T-cell (primary cell): ENCODE measurements at regions not wholly inside any gene's neighbourhood (a gene's known extent, or its start where the extent isn't known, plus 50 kb on each side); places are given as distances from the start of the nearest gene placed in this dataset.

Source experiments
- ATAC-seq, 4 experiments: fragments of 200-7000 bp in 3 of 4; fragments of 150-1000 bp in 1 of 4; cut with Tn5 transposase; replicated peaks in 1 of 4; 1 replicate in 3 of 4; 2 replicates in 1 of 4; pipeline ENCODE4 v1.10.0; 2021; ENCODE audit warnings: moderate library complexity in 3 of 4, mild to moderate bottlenecking in 2 of 4, moderate number of reproducible peaks in 1 of 4
- CTCF ChIA-PET, 2 donors: fragments of 300-600 bp; sonication (Branson Sonifier 250); formaldehyde crosslinking; loops; one replicate each; lab custom pipeline; 2022; ENCODE audit warnings: antibody characterized with exemption in 2 of 2; lab: Charles Lee
- POLR2A ChIA-PET, 2 donors: fragments of 300-600 bp; sonication (Branson Sonifier 250); formaldehyde crosslinking; loops; one replicate each; lab custom pipeline; 2022; ENCODE audit warnings: antibody characterized with exemption in 2 of 2; lab: Charles Lee
- DNase-seq, 35 experiments: peaks; one replicate each; pipeline versions ENCODE4 v3.0.0 to v3.0.0-alpha.2; 2013 to 2023
- H3K27ac ChIP-seq: one replicate; pipeline ENCODE4 v1.5.1; 2013; ENCODE audit warnings: low read length
- H3K27me3 ChIP-seq, 2 experiments: replicated peaks in 1 of 2; 1 replicate in 1 of 2; 2 replicates in 1 of 2; pipeline versions ENCODE4 v1.6.1 to v1.7.0; 2013; ENCODE audit warnings: low read length in 1 of 2, mixed read lengths in 1 of 2; ENCODE audit not compliant: control insufficient read depth in 2 of 2, insufficient read depth in 2 of 2; ENCODE audit errors: extremely low read depth in 1 of 2
- H3K36me3 ChIP-seq, 2 donors: 1 replicate in 1 of 2; 2 replicates in 1 of 2; pipeline versions ENCODE4 v1.6.1 to v1.7.0; 2013; ENCODE audit warnings: low read length in 1 of 2; ENCODE audit not compliant: control insufficient read depth in 2 of 2, insufficient read depth in 1 of 2; ENCODE audit errors: extremely low read depth in 1 of 2
- H3K4me1 ChIP-seq, 2 experiments: 1 replicate in 1 of 2; 2 replicates in 1 of 2; pipeline versions ENCODE4 v1.6.1 to v1.7.0; 2013; ENCODE audit warnings: low read length in 2 of 2, mixed read lengths in 1 of 2; ENCODE audit not compliant: insufficient read depth in 2 of 2, control insufficient read depth in 1 of 2; ENCODE audit errors: extremely low read depth in 1 of 2
- H3K4me3 ChIP-seq, 2 donors: 1 replicate in 1 of 2; 2 replicates in 1 of 2; pipeline versions ENCODE4 v1.5.1 to v1.7.0; 2013; ENCODE audit warnings: mild to moderate bottlenecking in 2 of 2, low read length in 1 of 2, moderate library complexity in 1 of 2; ENCODE audit not compliant: control insufficient read depth in 1 of 2; ENCODE audit errors: extremely low read depth in 1 of 2
- H3K9me3 ChIP-seq: 2 replicates; pipeline ENCODE4 v1.7.0; 2013
- H3K27ac Mint-ChIP-seq, 2 donors: one replicate each; pipeline ENCODE4 v1.8.0; 2020 to 2021; ENCODE audit warnings: mild to moderate bottlenecking in 2 of 2, mixed read lengths in 2 of 2
- H3K27me3 Mint-ChIP-seq, 2 donors: one replicate each; pipeline ENCODE4 v1.8.0; 2021 to 2022; ENCODE audit warnings: mixed read lengths in 2 of 2
- H3K36me3 Mint-ChIP-seq: one replicate; pipeline ENCODE4 v1.8.0; 2021; ENCODE audit warnings: mixed read lengths
- H3K4me1 Mint-ChIP-seq, 3 donors: one replicate each; pipeline ENCODE4 v1.8.0; 2020 to 2022; ENCODE audit warnings: mixed read lengths in 3 of 3, mild to moderate bottlenecking in 1 of 3
- H3K4me3 Mint-ChIP-seq, 3 donors: one replicate each; pipeline ENCODE4 v1.8.0; 2020 to 2022; ENCODE audit warnings: mild to moderate bottlenecking in 3 of 3, mixed read lengths in 3 of 3, moderate library complexity in 3 of 3
- H3K9me3 Mint-ChIP-seq, 3 donors: one replicate each; pipeline ENCODE4 v1.8.0; 2020 to 2022; ENCODE audit warnings: mixed read lengths in 3 of 3
- WGBS: methylation state at CpG from one replicate; pipeline ENCODE4 v1.1.5; 2013; ENCODE audit warnings: missing lambda C conversion rate; ENCODE audit not compliant: insufficient coverage; 5-methylcytosine and 5-hydroxymethylcytosine counted together

DNA sequence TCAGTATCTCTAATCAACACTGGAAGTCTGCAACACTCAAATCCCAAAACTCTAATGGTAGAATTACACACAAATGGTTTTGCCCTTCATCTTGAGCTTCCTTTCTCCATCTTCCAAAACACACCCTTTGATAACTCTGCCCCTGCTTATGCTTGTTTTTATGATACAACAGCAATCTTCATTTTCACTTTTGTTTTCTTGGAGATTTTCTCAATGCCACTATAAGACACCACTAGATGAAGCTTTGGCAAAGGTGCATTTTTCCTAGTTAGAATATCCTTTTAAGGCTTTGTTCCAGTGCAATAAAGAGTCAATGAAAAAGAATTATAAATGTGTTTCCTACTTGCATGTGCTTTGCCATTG lies 472.4 kb upstream of the NWD2 start:
- no peak overlapping the region for H3K4me3 ChIP-seq
- no peaks in the 10 kb centered on the region for H3K27me3 ChIP-seq
- Mint-ChIP-seq H3K9me3 (peaks cover 0 to 10% (median 0%) of the 10 kb centered on the region in 3 donors), H3K4me1 (peaks cover 0 to 9% (median 0%) of the 10 kb centered on the region in 3 donors), H3K27ac (no peak overlapping the region), H3K27me3 (peaks cover 0 to 3% of the 10 kb centered on the region in 2 donors), H3K4me3 (no peak overlapping the region), H3K36me3 (no peaks in the 10 kb centered on the region)
- no peaks in the 10 kb centered on the region for H3K36me3 ChIP-seq
- H3K4me1 ChIP-seq, result no peaks in the 10 kb centered on the region
- no peaks in the 10 kb centered on the region for H3K9me3 ChIP-seq
- no peak for ATAC-seq
- ChIA-PET POLR2A (no interaction called here), CTCF (no interaction called here)
- no peak for DNase-seq
- no peak overlapping the region for H3K27ac ChIP-seq

DNA sequence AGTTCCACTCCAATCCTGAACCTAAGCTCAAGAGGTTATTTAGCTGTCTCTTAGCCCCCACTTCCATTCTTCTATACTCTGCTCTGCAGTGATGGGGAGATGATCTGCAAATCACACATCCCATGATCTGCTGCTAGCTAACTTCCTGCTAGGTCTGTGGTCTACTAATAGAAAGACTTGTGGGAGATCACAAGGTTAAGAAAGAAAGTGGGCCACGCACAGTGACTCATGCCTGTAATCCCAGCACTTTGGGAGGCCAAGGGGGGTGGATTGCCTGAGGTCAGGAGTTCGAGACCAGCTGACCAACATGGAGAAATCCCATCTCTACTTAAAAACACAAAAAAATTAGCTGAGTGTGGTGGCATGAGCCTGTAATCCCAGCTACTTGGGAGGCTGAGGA lies 471.1 kb upstream of the NWD2 start:
- WGBS, result no CpG with 5 or more reads among the region's 2 CpGs
- ChIA-PET POLR2A (no interaction called here), CTCF (no interaction called here)
- Mint-ChIP-seq H3K4me3 (no peak overlapping the region), H3K36me3 (no peaks in the 10 kb centered on the region), H3K9me3 (peaks cover 0 to 10% (median 0%) of the 10 kb centered on the region in 3 donors), H3K4me1 (peaks cover 0 to 9% (median 0%) of the 10 kb centered on the region in 3 donors), H3K27ac (no peak overlapping the region), H3K27me3 (no peaks in the 10 kb centered on the region)
- Histone ChIP-seq H3K4me3 (no peak overlapping the region), H3K27ac (no peak overlapping the region), H3K9me3 (no peaks in the 10 kb centered on the region), H3K27me3 (no peaks in the 10 kb centered on the region), H3K4me1 (no peaks in the 10 kb centered on the region), H3K36me3 (no peaks in the 10 kb centered on the region)
- DNase-seq, result no peak
- no peak for ATAC-seq

GRCh38 chr4:36775544-36775943 lies 469.0 kb upstream of the NWD2 start:
- no peak overlapping the region for H3K27ac Mint-ChIP-seq
- no peaks in the 10 kb centered on the region for H3K36me3 ChIP-seq
- no peak for ATAC-seq
- peaks cover 0 to 10% (median under 1%) of the 10 kb centered on the region in 3 donors for H3K9me3 Mint-ChIP-seq
- ChIA-PET CTCF (interaction anchor here in 1 of 2 donors (0.6 kb wide), 1 partner anchor 19 kb away, joined by 3 read pairs; no protein-coding TSS in a partner anchor), POLR2A (no interaction called here)
- no peaks in the 10 kb centered on the region for H3K36me3 Mint-ChIP-seq
- no peak for DNase-seq
- H3K27me3 ChIP-seq, result no peaks in the 10 kb centered on the region
- no peak overlapping the region for H3K4me3 Mint-ChIP-seq
- H3K4me1 ChIP-seq, result no peaks in the 10 kb centered on the region
- H3K27ac ChIP-seq, result no peak overlapping the region
- no peaks in the 10 kb centered on the region for H3K27me3 Mint-ChIP-seq
- no peaks in the 10 kb centered on the region for H3K9me3 ChIP-seq
- H3K4me3 ChIP-seq, result no peak overlapping the region
- H3K4me1 Mint-ChIP-seq, result peaks cover 0 to 9% (median 0%) of the 10 kb centered on the region in 3 donors

DNA sequence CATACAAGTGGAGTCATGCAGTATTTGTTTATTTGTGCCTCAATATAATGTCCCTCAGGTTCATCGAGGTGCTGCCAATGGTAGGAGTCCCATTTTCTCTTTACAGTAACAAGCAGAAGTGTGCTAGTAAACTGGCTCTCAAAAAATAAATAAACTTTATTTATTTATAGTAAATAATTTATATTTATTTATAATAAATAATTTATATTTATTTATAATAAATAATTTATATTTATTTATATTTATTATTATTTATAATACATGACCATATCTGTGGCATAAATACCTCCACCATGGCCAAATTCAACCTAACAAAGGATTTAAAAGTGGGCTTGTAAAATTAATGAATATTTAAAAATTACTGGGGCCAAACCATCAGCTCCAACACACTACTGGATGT lies 464.9 kb upstream of the NWD2 start:
- Histone ChIP-seq H3K4me3 (no peak overlapping the region), H3K27ac (no peak overlapping the region), H3K36me3 (no peaks in the 10 kb centered on the region), H3K9me3 (no peaks in the 10 kb centered on the region), H3K27me3 (no peaks in the 10 kb centered on the region), H3K4me1 (no peaks in the 10 kb centered on the region)
- no peaks in the 10 kb centered on the region for H3K36me3 Mint-ChIP-seq
- no peak for ATAC-seq
- no CpG with 5 or more reads among the region's 1 CpG for WGBS
- no peak overlapping the region for H3K27ac Mint-ChIP-seq
- H3K27me3 Mint-ChIP-seq, result no peaks in the 10 kb centered on the region
- no peak overlapping the region for H3K4me3 Mint-ChIP-seq
- H3K9me3 Mint-ChIP-seq, result peaks cover 0 to 3% (median 0%) of the 10 kb centered on the region in 3 donors
- no peak for DNase-seq
- ChIA-PET CTCF (no interaction called here), POLR2A (no interaction called here)
- no peaks in the 10 kb centered on the region for H3K4me1 Mint-ChIP-seq

- DNase-seq (no peak), ATAC-seq (no peak)
- POLR2A ChIA-PET, result no interaction called here
- no peaks in the 10 kb centered on the region for H3K27me3 ChIP-seq
- Mint-ChIP-seq H3K4me1 (no peaks in the 10 kb centered on the region), H3K9me3 (no peaks in the 10 kb centered on the region), H3K4me3 (no peak overlapping the region), H3K36me3 (no peaks in the 10 kb centered on the region), H3K27me3 (no peaks in the 10 kb centered on the region), H3K27ac (no peak overlapping the region)
- H3K27ac ChIP-seq, result no peak overlapping the region
- H3K36me3 ChIP-seq, result no peaks in the 10 kb centered on the region
- H3K9me3 ChIP-seq, result no peaks in the 10 kb centered on the region
- CTCF ChIA-PET, result no interaction called here
- H3K4me3 ChIP-seq, result no peak overlapping the region
- WGBS, result 61% methylated on average over 3 of the region's 3 CpGs
- no peaks in the 10 kb centered on the region for H3K4me1 ChIP-seq
These were observed 458.6 kb upstream of the NWD2 start for GRCh38 chr4:36785973-36786372.

GRCh38 chr4:36786519-36786918 lies 458.0 kb upstream of the NWD2 start:
- Mint-ChIP-seq H3K36me3 (no peaks in the 10 kb centered on the region), H3K27me3 (no peaks in the 10 kb centered on the region), H3K4me1 (no peaks in the 10 kb centered on the region), H3K9me3 (no peaks in the 10 kb centered on the region), H3K4me3 (no peak overlapping the region), H3K27ac (no peak overlapping the region)
- Histone ChIP-seq H3K9me3 (no peaks in the 10 kb centered on the region), H3K27me3 (no peaks in the 10 kb centered on the region), H3K4me1 (no peaks in the 10 kb centered on the region), H3K36me3 (no peaks in the 10 kb centered on the region), H3K4me3 (no peak overlapping the region), H3K27ac (no peak overlapping the region)
- ATAC-seq, result no peak
- CTCF ChIA-PET, result no interaction called here
- WGBS, result 65% methylated on average over 2 of the region's 2 CpGs
- POLR2A ChIA-PET, result no interaction called here
- DNase-seq, result no peak

DNA sequence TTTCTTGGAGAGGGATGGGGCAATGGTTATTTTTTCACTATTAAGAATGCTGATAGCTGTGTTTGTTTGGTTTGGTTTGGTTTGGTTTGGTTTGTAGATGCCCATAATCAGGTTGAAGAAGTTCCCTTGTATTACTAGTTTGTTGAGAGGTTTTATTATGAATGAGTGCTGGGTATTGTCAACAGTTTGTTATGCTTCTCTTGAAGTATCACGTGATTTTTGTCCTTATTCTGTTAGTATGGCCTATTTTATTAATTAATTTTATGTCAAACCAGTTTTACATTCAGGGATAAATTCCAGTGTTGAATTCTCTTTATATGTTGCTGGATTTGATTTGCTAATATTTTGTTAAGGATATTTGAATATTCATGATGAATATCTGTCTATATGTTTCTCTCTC lies 449.8 kb upstream of the NWD2 start:
- Mint-ChIP-seq H3K4me1 (no peaks in the 10 kb centered on the region), H3K9me3 (peaks cover 2 to 15% (median 7%) of the 10 kb centered on the region in 3 donors), H3K4me3 (no peak overlapping the region), H3K27me3 (peaks cover 2 to 5% of the 10 kb centered on the region in 2 donors), H3K27ac (no peak overlapping the region), H3K36me3 (no peaks in the 10 kb centered on the region)
- H3K4me3 ChIP-seq, result no peak overlapping the region
- POLR2A ChIA-PET, result no interaction called here
- H3K9me3 ChIP-seq, result no peaks in the 10 kb centered on the region
- DNase-seq (no peak), ATAC-seq (no peak)
- no peaks in the 10 kb centered on the region for H3K36me3 ChIP-seq
- no CpG with 5 or more reads among the region's 1 CpG for WGBS
- H3K27me3 ChIP-seq, result no peaks in the 10 kb centered on the region
- no peaks in the 10 kb centered on the region for H3K4me1 ChIP-seq
- H3K27ac ChIP-seq, result no peak overlapping the region
- CTCF ChIA-PET, result no interaction called here
